HEK293 (cell line): ENCODE measurements at regions not wholly inside any gene's neighbourhood (a gene's known extent, or its start where the extent isn't known, plus 50 kb on each side); places are given as distances from the start of the nearest gene placed in this dataset.

Experiments used
- CTCF ChIA-PET: fragments of 350-600 bp; formaldehyde crosslinking; extraction: SDS; loops from one replicate; lab custom pipeline; 2021; ENCODE audit warnings: antibody characterized with exemption; lab: Yijun Ruan, JAX
- POLR2A ChIA-PET: fragments of 300-600 bp; formaldehyde crosslinking; extraction: SDS; loops from one replicate; lab custom pipeline; 2020; ENCODE audit warnings: antibody characterized with exemption, inconsistent platforms; lab: Yijun Ruan, JAX
- H3K27ac ChIP-seq: fragments of 200-500 bp; sonication (Bioruptor generic); 2 replicates; pipeline ENCODE4 v1.5.1; 2014; ENCODE audit warnings: low read depth, low read length, control low read depth, inconsistent platforms; ENCODE audit errors: extremely low read depth
- H3K36me3 ChIP-seq, 2 experiments: fragments of 200-500 bp in 1 of 2; sonication (Bioruptor generic) in 1 of 2; 1 replicate in 1 of 2; 2 replicates in 1 of 2; pipeline ENCODE4 v1.5.1; 2014 to 2017; ENCODE audit warnings: inconsistent platforms in 2 of 2, low read length in 2 of 2; ENCODE audit not compliant: control insufficient read depth in 2 of 2, insufficient read depth in 1 of 2
- H3K4me1 ChIP-seq: fragments of 200-500 bp; sonication (Bioruptor generic); 2 replicates; pipeline ENCODE4 v1.5.1; 2014; ENCODE audit warnings: mild to moderate bottlenecking, low read length, inconsistent platforms; ENCODE audit not compliant: control insufficient read depth, insufficient read depth
- H3K4me3 ChIP-seq: 2 replicates; pipeline ENCODE4 v1.5.1; 2011; ENCODE audit warnings: low read depth, mild to moderate bottlenecking, control low read depth, low read length, moderate library complexity
- H3K9me3 ChIP-seq: fragments of 200-500 bp; sonication (Bioruptor generic); 2 replicates; pipeline ENCODE4 v1.5.1; 2014; ENCODE audit warnings: low read depth, low read length, inconsistent platforms; ENCODE audit not compliant: control insufficient read depth, insufficient read depth
- EGR2 ChIP-seq: fragments of 450-650 bp; formaldehyde crosslinking; IDR thresholded peaks from 2 replicates; pipeline ENCODE4 v1.5.1; 2016; ENCODE audit warnings: low read depth, missing biosample characterization, missing genetic modification characterization
- MZF1 ChIP-seq: fragments of 450-650 bp; formaldehyde crosslinking; IDR thresholded peaks from 2 replicates; pipeline ENCODE4 v1.5.1; 2017; ENCODE audit warnings: missing biosample characterization, missing genetic modification characterization, borderline replicate concordance
- SALL2 ChIP-seq: fragments of 450-650 bp; formaldehyde crosslinking; IDR thresholded peaks from 2 replicates; pipeline ENCODE4 v1.5.0; 2017; ENCODE audit warnings: missing biosample characterization, mild to moderate bottlenecking, missing genetic modification characterization, borderline replicate concordance
- WT1 ChIP-seq: fragments of 450-650 bp; formaldehyde crosslinking; IDR thresholded peaks from 2 replicates; pipeline ENCODE4 v1.5.1; 2016; ENCODE audit warnings: missing biosample characterization, missing genetic modification characterization
- YY2 ChIP-seq: fragments of 450-650 bp; formaldehyde crosslinking; IDR thresholded peaks from 2 replicates; pipeline ENCODE4 v1.5.1; 2016; ENCODE audit warnings: missing biosample characterization, missing genetic modification characterization
- ZBTB8A ChIP-seq: fragments of 450-650 bp; formaldehyde crosslinking; IDR thresholded peaks from 2 replicates; pipeline ENCODE4 v1.5.1; 2016; ENCODE audit warnings: missing biosample characterization, missing genetic modification characterization
- ZFP41 ChIP-seq: fragments of 450-650 bp; formaldehyde crosslinking; IDR thresholded peaks from 2 replicates; pipeline ENCODE4 v1.5.1; 2016; ENCODE audit warnings: missing biosample characterization, missing genetic modification characterization, borderline replicate concordance
- ZNF155 ChIP-seq: fragments of 450-650 bp; formaldehyde crosslinking; IDR thresholded peaks from 2 replicates; pipeline ENCODE4 v1.5.1; 2016; ENCODE audit warnings: missing biosample characterization, missing genetic modification characterization
- ZNF211 ChIP-seq: fragments of 450-650 bp; formaldehyde crosslinking; IDR thresholded peaks from 2 replicates; pipeline ENCODE4 v1.5.1; 2016; ENCODE audit warnings: low read depth, missing biosample characterization, missing genetic modification characterization
- ZNF354C ChIP-seq: fragments of 450-650 bp; formaldehyde crosslinking; IDR thresholded peaks from 2 replicates; pipeline ENCODE4 v1.5.1; 2016; ENCODE audit warnings: missing biosample characterization, missing genetic modification characterization, low read depth, borderline replicate concordance
- ZNF404 ChIP-seq: fragments of 450-650 bp; formaldehyde crosslinking; IDR thresholded peaks from 2 replicates; pipeline ENCODE4 v1.5.1; 2017; ENCODE audit warnings: missing biosample characterization, missing genetic modification characterization
- ZNF510 ChIP-seq: fragments of 450-650 bp; formaldehyde crosslinking; IDR thresholded peaks from 2 replicates; pipeline ENCODE4 v1.5.1; 2018; ENCODE audit warnings: mild to moderate bottlenecking, missing genetic modification characterization, missing biosample characterization; ENCODE audit not compliant: insufficient replicate concordance
- ZNF596 ChIP-seq: fragments of 450-650 bp; IDR thresholded peaks from 2 replicates; pipeline ENCODE4 v1.5.0; 2018; ENCODE audit warnings: missing biosample characterization, mild to moderate bottlenecking, missing genetic modification characterization, moderate library complexity
- ZNF660 ChIP-seq: fragments of 450-650 bp; IDR thresholded peaks from 2 replicates; pipeline ENCODE4 v1.5.1; 2018; ENCODE audit warnings: missing biosample characterization, mild to moderate bottlenecking, missing genetic modification characterization
- ZNF677 ChIP-seq: fragments of 450-650 bp; IDR thresholded peaks from 2 replicates; pipeline ENCODE4 v1.5.0; 2018; ENCODE audit warnings: missing biosample characterization, mild to moderate bottlenecking, missing genetic modification characterization, moderate library complexity
- ZNF76 ChIP-seq: fragments of 450-650 bp; formaldehyde crosslinking; IDR thresholded peaks from 2 replicates; pipeline ENCODE4; 2016; ENCODE audit warnings: low read depth, missing biosample characterization, missing genetic modification characterization, borderline replicate concordance
- TF ChIP-seq, protein P1 (sequence below): fragments of 450-650 bp; formaldehyde crosslinking; IDR thresholded peaks from 2 replicates; pipeline ENCODE4 v1.5.1; 2016; ENCODE audit warnings: missing biosample characterization, missing genetic modification characterization
- TF ChIP-seq, protein P2 (sequence below): fragments of 450-650 bp; formaldehyde crosslinking; IDR thresholded peaks from 2 replicates; pipeline ENCODE4 v1.5.1; 2016; ENCODE audit warnings: missing biosample characterization, missing genetic modification characterization
- TF ChIP-seq, protein P3 (sequence below): fragments of 450-650 bp; formaldehyde crosslinking; IDR thresholded peaks from 2 replicates; pipeline ENCODE4 v1.5.1; 2016; ENCODE audit warnings: missing biosample characterization, missing genetic modification characterization, low read depth
- TF ChIP-seq, protein P4 (sequence below): fragments of 450-650 bp; formaldehyde crosslinking; IDR thresholded peaks from 2 replicates; pipeline ENCODE4 v1.5.1; 2016; ENCODE audit warnings: missing biosample characterization, missing genetic modification characterization

DNA sequence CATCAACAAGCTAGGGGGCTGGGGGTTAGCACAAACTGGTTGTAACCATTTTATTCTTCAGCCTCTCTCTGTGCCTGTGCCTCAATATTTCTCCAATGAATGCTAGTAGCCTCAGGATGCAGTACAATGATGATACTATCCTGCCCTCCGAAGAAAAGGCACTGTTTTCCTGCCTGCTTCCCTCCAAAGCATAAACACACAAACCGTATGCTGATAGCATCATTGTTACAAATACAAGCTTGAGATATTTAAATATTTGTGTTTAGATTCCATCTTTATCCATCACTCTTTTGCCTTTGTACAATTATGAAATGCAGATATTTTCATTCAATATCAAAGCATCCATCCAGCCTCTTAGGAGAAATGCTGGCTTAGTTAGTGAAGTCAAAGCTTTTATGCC lies 404.8 kb downstream of the DUSP10 start:
- TF ChIP-seq, protein P1, sequence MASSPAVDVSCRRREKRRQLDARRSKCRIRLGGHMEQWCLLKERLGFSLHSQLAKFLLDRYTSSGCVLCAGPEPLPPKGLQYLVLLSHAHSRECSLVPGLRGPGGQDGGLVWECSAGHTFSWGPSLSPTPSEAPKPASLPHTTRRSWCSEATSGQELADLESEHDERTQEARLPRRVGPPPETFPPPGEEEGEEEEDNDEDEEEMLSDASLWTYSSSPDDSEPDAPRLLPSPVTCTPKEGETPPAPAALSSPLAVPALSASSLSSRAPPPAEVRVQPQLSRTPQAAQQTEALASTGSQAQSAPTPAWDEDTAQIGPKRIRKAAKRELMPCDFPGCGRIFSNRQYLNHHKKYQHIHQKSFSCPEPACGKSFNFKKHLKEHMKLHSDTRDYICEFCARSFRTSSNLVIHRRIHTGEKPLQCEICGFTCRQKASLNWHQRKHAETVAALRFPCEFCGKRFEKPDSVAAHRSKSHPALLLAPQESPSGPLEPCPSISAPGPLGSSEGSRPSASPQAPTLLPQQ, result no peak
- TF ChIP-seq ZNF354C (tag by site-specific recombination) (no peak), ZNF211 (tag by site-specific recombination) (no peak), ZNF155 (tag by site-specific recombination) (no peak), ZNF404 (tag by site-specific recombination) (no peak), ZBTB8A (tag by site-specific recombination) (no peak)
- TF ChIP-seq, protein P2, sequence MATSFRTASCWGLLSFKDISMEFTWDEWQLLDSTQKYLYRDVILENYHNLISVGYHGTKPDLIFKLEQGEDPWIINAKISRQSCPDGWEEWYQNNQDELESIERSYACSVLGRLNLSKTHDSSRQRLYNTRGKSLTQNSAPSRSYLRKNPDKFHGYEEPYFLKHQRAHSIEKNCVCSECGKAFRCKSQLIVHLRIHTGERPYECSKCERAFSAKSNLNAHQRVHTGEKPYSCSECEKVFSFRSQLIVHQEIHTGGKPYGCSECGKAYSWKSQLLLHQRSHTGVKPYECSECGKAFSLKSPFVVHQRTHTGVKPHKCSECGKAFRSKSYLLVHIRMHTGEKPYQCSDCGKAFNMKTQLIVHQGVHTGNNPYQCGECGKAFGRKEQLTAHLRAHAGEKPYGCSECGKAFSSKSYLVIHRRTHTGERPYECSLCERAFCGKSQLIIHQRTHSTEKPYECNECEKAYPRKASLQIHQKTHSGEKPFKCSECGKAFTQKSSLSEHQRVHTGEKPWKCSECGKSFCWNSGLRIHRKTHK (tag by site-specific recombination), result no peak
- POLR2A ChIA-PET, result no interaction called here
- Histone ChIP-seq H3K4me3 (no peak overlapping the region), H3K9me3 (no peaks in the 10 kb centered on the region), H3K36me3 (no peaks in the 10 kb centered on the region), H3K4me1 (peaks cover 11% of the 10 kb centered on the region), H3K27ac (no peak overlapping the region)
- CTCF ChIA-PET, result interaction anchor here (1.1 to 1.7 kb wide), 2 partner anchors 93 to 98 kb away, joined by 3 to 6 read pairs; no protein-coding TSS in a partner anchor

DNA sequence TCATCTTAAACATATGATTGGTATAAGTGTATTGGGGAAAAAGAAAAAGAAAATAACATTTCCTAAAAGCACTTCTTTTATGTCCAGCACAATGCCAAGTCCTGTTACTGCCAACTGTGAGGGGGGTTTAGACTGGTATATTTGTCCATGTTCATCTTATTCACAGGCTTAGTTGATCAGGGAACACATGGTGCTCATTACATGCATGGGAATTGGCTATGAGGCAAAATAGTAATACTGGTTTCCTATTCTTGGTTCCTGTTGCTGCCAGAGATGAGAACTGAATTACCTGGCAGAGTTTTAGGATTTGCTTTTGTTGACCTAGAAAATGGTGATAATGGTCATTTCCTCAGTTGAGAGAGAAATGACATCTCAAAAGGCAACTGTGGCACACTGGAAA lies 398.8 kb downstream of the DUSP10 start:
- Histone ChIP-seq H3K4me3 (no peak overlapping the region), H3K36me3 (no peaks in the 10 kb centered on the region), H3K4me1 (peaks cover 3% of the 10 kb centered on the region; the same call in 1 of the 2 replicates), H3K27ac (no peak overlapping the region), H3K9me3 (no peaks in the 10 kb centered on the region)
- no peak for TF ChIP-seq SALL2
- no peak for TF ChIP-seq EGR2 (tag by site-specific recombination)
- no peak for TF ChIP-seq ZNF155 (tag by site-specific recombination)
- TF ChIP-seq, protein P3, sequence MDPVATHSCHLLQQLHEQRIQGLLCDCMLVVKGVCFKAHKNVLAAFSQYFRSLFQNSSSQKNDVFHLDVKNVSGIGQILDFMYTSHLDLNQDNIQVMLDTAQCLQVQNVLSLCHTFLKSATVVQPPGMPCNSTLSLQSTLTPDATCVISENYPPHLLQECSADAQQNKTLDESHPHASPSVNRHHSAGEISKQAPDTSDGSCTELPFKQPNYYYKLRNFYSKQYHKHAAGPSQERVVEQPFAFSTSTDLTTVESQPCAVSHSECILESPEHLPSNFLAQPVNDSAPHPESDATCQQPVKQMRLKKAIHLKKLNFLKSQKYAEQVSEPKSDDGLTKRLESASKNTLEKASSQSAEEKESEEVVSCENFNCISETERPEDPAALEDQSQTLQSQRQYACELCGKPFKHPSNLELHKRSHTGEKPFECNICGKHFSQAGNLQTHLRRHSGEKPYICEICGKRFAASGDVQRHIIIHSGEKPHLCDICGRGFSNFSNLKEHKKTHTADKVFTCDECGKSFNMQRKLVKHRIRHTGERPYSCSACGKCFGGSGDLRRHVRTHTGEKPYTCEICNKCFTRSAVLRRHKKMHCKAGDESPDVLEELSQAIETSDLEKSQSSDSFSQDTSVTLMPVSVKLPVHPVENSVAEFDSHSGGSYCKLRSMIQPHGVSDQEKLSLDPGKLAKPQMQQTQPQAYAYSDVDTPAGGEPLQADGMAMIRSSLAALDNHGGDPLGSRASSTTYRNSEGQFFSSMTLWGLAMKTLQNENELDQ (tag by site-specific recombination), result no peak
- TF ChIP-seq ZNF660 (tag by site-specific recombination), result no peak
- no peak for TF ChIP-seq ZNF596 (tag by site-specific recombination)
- no peak for TF ChIP-seq ZNF677 (tag by site-specific recombination)
- TF ChIP-seq YY2 (tag by site-specific recombination), result no peak
- TF ChIP-seq ZNF510, result no peak
- no peak for TF ChIP-seq ZNF76 (tag by site-specific recombination)
- no peak for TF ChIP-seq MZF1 (tag by site-specific recombination)
- TF ChIP-seq, protein P4, sequence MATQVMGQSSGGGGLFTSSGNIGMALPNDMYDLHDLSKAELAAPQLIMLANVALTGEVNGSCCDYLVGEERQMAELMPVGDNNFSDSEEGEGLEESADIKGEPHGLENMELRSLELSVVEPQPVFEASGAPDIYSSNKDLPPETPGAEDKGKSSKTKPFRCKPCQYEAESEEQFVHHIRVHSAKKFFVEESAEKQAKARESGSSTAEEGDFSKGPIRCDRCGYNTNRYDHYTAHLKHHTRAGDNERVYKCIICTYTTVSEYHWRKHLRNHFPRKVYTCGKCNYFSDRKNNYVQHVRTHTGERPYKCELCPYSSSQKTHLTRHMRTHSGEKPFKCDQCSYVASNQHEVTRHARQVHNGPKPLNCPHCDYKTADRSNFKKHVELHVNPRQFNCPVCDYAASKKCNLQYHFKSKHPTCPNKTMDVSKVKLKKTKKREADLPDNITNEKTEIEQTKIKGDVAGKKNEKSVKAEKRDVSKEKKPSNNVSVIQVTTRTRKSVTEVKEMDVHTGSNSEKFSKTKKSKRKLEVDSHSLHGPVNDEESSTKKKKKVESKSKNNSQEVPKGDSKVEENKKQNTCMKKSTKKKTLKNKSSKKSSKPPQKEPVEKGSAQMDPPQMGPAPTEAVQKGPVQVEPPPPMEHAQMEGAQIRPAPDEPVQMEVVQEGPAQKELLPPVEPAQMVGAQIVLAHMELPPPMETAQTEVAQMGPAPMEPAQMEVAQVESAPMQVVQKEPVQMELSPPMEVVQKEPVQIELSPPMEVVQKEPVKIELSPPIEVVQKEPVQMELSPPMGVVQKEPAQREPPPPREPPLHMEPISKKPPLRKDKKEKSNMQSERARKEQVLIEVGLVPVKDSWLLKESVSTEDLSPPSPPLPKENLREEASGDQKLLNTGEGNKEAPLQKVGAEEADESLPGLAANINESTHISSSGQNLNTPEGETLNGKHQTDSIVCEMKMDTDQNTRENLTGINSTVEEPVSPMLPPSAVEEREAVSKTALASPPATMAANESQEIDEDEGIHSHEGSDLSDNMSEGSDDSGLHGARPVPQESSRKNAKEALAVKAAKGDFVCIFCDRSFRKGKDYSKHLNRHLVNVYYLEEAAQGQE (tag by site-specific recombination), result no peak
- TF ChIP-seq WT1 (tag by site-specific recombination), result no peak
- TF ChIP-seq ZFP41, result no peak
- CTCF ChIA-PET, result interaction anchor here (0.6 kb wide), 1 partner anchor 17 kb away, joined by 6 read pairs; no protein-coding TSS in a partner anchor
- POLR2A ChIA-PET, result no interaction called here
